HG03378 (cell line): ENCODE measurements at regions not wholly inside any gene's neighbourhood (a gene's known extent, or its start where the extent isn't known, plus 50 kb on each side); places are given as distances from the start of the nearest gene placed in this dataset.
A peak's percentile ranks its signal among the peaks of the same experiment; 100 is the strongest.

Source experiments
- ATAC-seq: cut with Tn5 transposase; IDR thresholded peaks from one replicate; pipeline ENCODE4 v1.9.1; 2021; ENCODE audit warnings: mild to moderate bottlenecking, moderate library complexity; ENCODE audit not compliant: unreplicated experiment

DNA sequence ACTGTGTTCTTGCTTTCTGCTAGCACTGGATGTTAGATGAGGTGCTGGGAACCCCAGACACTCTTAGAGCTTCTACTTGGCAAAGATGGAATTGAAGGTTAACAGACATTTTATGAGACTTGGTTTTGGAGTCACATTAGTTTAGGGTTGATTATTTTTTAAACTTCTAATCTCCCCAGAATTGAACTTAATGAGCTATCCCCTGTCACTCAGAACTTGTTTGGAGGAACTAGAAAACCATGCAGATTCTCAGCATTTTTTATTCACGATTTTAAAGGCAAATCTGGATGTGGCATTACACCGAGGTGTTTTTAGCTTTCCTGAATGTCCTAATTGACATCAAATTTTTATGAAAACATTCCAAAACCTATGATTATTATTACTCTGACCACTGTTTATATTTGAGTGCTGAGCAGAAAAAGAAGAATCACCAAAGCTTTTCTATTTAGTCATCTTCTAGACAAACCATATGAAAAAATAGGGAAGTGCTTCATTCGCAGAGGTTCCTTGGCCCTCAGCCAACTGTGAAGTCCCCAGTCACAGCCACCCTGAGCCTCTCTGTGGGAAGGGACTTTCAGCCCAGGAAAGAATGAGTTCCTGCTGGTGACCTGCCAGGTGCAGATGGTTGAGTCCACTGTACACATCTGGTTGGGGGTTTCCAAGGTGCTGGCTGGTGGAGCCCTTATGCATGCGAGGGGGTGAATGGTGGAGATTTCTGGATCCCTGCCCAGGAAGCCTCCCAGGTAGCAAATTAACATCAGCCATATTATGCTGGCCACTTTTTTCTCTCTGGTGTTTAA lies 196.0 kb upstream of the TOPAZ1 start:
- ATAC-seq, result peak; percentile 78

GRCh38 chr3:44047796-44048195 lies 193.9 kb upstream of the TOPAZ1 start:
- no peak for ATAC-seq

DNA sequence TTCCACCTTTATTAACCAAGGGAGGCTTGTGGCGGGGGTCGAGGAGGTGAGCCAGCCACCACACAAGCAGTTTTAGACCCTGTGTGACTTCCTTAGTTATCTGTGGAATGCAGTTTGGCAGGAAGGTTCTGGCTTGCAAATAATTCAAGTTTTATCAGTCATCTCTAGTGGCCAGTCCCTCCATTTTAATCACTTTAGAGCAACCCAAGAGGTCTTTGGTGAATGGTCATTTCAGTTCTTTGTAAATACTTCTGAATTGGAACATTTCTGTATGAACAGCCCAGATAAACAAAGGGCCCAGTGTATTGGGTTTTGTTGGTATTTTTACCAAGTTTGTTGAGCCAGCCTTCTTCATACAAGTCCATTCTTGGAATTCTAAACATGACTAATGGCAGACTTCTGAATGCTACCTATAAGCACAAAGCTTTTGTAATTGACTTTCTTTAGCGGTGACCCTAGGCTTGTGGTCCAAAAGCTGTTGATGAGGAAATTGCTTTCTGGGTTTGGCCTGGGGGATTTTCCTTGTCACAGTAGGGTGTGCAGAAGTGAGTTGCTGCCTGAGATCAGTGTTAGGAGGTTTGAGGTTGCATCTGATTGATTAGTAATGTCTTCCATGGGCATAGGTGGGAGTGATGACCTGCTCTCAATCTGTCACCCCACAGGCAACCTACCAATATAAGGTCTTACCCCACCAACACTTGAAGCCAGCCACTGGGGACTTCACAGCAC lies 193.3 kb upstream of the TOPAZ1 start:
- ATAC-seq, result no peak

DNA sequence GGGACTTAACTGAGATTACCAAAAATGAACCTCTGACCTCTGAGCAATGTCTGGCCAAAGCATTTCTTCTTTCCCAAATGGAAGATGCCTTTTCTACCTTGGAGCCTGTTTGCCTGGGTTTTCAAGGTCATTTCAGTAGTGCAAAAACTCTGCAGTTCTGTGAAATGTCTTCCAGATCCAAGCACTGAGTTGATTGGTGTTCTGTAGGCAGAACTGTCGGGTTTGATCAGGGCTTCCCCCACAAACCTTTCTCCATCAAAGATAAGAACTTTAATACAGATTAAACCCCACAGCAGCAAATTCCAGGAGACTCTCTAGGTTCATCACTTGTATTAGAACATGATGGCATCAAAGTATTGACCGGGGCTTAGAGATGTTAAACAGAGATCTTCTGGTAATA lies 192.7 kb upstream of the TOPAZ1 start:
- ATAC-seq, result no peak

- ATAC-seq, result no peak
Measured at GRCh38 chr3:44050101-44050500, 191.6 kb upstream of the TOPAZ1 start.

GRCh38 chr3:44050867-44051266 lies 190.8 kb upstream of the TOPAZ1 start:
- no peak for ATAC-seq

DNA sequence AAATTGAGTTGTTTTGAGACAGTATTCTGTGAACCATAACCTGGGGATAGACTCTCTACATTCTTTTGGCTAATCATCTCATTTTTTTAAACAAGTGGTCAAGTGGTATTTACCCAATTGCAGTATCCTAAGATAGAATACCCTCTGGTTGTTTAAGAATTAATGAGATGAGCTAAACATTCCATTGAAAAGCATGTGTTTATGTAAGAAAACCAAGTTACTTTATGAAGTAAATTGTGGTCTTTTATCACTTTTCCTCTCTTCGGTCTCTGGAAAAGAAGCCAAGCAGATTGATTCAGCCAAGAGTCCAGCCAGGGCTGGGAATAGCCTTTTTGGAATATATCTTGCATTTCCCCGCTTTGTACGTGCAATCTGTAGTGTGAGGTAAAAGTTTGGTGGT lies 185.7 kb upstream of the TOPAZ1 start:
- ATAC-seq, result no peak

- no peak for ATAC-seq
Measured at GRCh38 chr3:44056446-44057240, 185.0 kb upstream of the TOPAZ1 start.

GRCh38 chr3:44058022-44058867 lies 183.4 kb upstream of the TOPAZ1 start:
- ATAC-seq, result peak; percentile 89

DNA sequence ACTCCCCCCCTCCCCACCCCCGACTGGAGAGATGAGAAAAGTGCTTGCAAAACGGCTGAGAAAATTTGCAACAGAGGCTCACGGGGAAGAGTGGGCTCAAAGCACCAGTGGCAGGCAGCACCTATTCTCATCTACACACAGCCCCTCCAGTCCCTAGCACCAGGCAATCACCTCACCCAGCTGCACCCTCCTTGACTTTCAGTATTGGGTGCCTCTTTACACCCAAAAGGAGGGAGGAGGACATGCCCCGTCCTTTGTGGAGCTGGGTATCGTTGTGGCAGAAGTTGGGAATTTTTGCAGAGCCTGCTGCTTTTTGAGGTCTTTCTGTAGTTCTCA lies 182.8 kb upstream of the TOPAZ1 start:
- ATAC-seq, result no peak

DNA sequence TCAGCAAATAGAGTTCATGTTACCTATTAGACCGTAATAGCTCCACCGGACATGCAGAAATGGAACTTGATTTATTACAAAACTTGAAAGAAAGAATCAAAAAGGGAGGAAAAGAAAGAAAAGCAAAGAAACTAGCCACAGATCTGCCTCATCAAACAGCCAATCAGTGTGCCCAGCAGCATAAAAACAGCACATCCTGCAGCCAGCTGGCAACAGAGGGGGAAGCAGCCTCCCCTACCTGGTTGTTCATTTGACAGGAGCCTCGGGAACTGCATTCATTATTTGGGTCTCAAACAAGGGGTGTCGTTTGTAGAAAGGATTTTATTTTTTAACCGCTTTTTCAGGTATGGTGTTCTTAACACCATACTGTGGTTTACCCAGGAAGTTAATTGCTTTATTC lies 181.5 kb upstream of the TOPAZ1 start:
- no peak for ATAC-seq

GRCh38 chr3:44061268-44061667 lies 180.4 kb upstream of the TOPAZ1 start:
- ATAC-seq, result no peak

GRCh38 chr3:44061961-44062360 lies 179.7 kb upstream of the TOPAZ1 start:
- no peak for ATAC-seq

- ATAC-seq, result no peak
Measured at GRCh38 chr3:44065311-44066094, 176.2 kb upstream of the TOPAZ1 start.

DNA sequence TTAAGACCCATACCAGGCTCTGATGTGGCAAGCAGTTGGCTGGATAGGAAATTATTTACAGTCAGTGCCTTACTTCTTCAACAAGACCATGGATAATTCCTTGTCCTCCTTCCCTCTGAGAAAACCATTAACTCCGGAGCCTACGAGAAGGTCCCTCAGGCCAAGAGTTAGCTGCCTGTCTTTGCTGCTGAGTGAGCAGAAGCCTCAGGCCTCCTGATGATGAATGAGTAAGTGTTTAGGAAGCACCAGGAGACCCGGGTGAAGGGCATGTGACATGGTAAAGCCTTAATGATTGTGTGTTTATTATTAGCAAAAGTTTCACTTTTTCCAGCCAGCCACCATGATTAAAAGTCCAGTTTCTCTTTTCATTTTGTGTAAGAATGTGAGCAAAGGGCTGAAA lies 174.9 kb upstream of the TOPAZ1 start:
- ATAC-seq, result no peak

GRCh38 chr3:44067431-44067830 lies 174.3 kb upstream of the TOPAZ1 start:
- ATAC-seq, result no peak

- ATAC-seq, result no peak
Measured at GRCh38 chr3:44068753-44069152, 172.9 kb upstream of the TOPAZ1 start.

GRCh38 chr3:44069276-44069675 lies 172.4 kb upstream of the TOPAZ1 start:
- no peak for ATAC-seq

- ATAC-seq, result no peak
Measured at GRCh38 chr3:44070841-44071546, 170.7 kb upstream of the TOPAZ1 start.
